Trophoblast cell (in vitro differentiated cells and primary cell): ENCODE measurements at regions not wholly inside any gene's neighbourhood (a gene's known extent, or its start where the extent isn't known, plus 50 kb on each side); places are given as distances from the start of the nearest gene placed in this dataset.

Experiments used
- DNase-seq, 2 donors: peaks; one replicate each; pipeline ENCODE4 v3.0.0-alpha.2; 2016
- H2AFZ ChIP-seq: 2 replicates; pipeline ENCODE4 v1.6.1; 2013; ENCODE audit warnings: low read length, moderate library complexity, mild to moderate bottlenecking; ENCODE audit not compliant: insufficient read depth, poor library complexity
- H2AK5ac ChIP-seq: 2 replicates; pipeline ENCODE4 v1.6.1; 2013; ENCODE audit warnings: mild to moderate bottlenecking, low read length
- H2BK120ac ChIP-seq: 2 replicates; pipeline ENCODE4 v1.6.1; 2013; ENCODE audit warnings: low read length, mild to moderate bottlenecking, moderate library complexity; ENCODE audit not compliant: insufficient read depth, poor library complexity
- H2BK12ac ChIP-seq: 2 replicates; pipeline ENCODE4 v1.6.1; 2013; ENCODE audit warnings: mild to moderate bottlenecking, low read length, moderate library complexity
- H2BK5ac ChIP-seq: 2 replicates; pipeline ENCODE4 v1.6.1; 2013; ENCODE audit warnings: low read length, low read depth, moderate library complexity, mild to moderate bottlenecking; ENCODE audit not compliant: poor library complexity
- H3K14ac ChIP-seq: 2 replicates; pipeline ENCODE4 v1.6.1; 2013; ENCODE audit warnings: mild to moderate bottlenecking, low read length
- H3K18ac ChIP-seq: 2 replicates; pipeline ENCODE4 v1.6.1; 2013; ENCODE audit warnings: mild to moderate bottlenecking, low read length
- H3K23ac ChIP-seq: 2 replicates; pipeline ENCODE4 v1.6.1; 2013; ENCODE audit warnings: low read length
- H3K27ac ChIP-seq: 2 replicates; pipeline ENCODE4 v1.5.1; 2013; ENCODE audit warnings: low read depth, mild to moderate bottlenecking, inconsistent platforms, low read length, moderate library complexity
- H3K27me3 ChIP-seq: 2 replicates; pipeline ENCODE4 v1.6.1; 2013; ENCODE audit warnings: inconsistent platforms, mild to moderate bottlenecking, low read length, moderate library complexity; ENCODE audit not compliant: insufficient read depth
- H3K36me3 ChIP-seq, 2 experiments: 1 replicate in 1 of 2; 2 replicates in 1 of 2; pipeline ENCODE4 v1.6.1; 2013; ENCODE audit warnings: low read length in 2 of 2, mild to moderate bottlenecking in 2 of 2, moderate library complexity in 1 of 2; ENCODE audit not compliant: insufficient read depth in 2 of 2, control insufficient read depth in 1 of 2
- H3K4ac ChIP-seq: 2 replicates; pipeline ENCODE4 v1.6.1; 2013; ENCODE audit warnings: low read depth, mild to moderate bottlenecking, low read length, moderate library complexity
- H3K4me1 ChIP-seq, 2 experiments: 1 replicate in 1 of 2; 2 replicates in 1 of 2; pipeline ENCODE4 v1.6.1; 2013; ENCODE audit warnings: low read length in 2 of 2, mild to moderate bottlenecking in 2 of 2, moderate library complexity in 1 of 2; ENCODE audit not compliant: insufficient read depth in 2 of 2, control insufficient read depth in 1 of 2
- H3K4me2 ChIP-seq: 2 replicates; pipeline ENCODE4 v1.6.1; 2013; ENCODE audit warnings: inconsistent platforms, mild to moderate bottlenecking, low read length, moderate library complexity
- H3K4me3 ChIP-seq: 2 replicates; pipeline ENCODE4 v1.5.1; 2013; ENCODE audit warnings: mild to moderate bottlenecking, low read depth, low read length, inconsistent platforms
- H3K79me1 ChIP-seq: one replicate; pipeline ENCODE4 v1.6.1; 2013; ENCODE audit warnings: low read length
- H3K79me2 ChIP-seq: 2 replicates; pipeline ENCODE4 v1.6.1; 2013; ENCODE audit warnings: low read length, mild to moderate bottlenecking; ENCODE audit not compliant: control insufficient read depth, insufficient read depth, poor library complexity
- H3K9ac ChIP-seq: 2 replicates; pipeline ENCODE4 v1.6.1; 2013; ENCODE audit warnings: mild to moderate bottlenecking, low read length
- H3K9me3 ChIP-seq: 2 replicates; pipeline ENCODE4 v1.6.1; 2013; ENCODE audit warnings: low read depth, mild to moderate bottlenecking, control low read depth, inconsistent platforms, low read length; ENCODE audit not compliant: insufficient read depth
- H4K12ac ChIP-seq: 2 replicates; pipeline ENCODE4 v1.6.1; 2013; ENCODE audit warnings: low read depth, mild to moderate bottlenecking, low read length, moderate library complexity
- H4K8ac ChIP-seq: 2 replicates; pipeline ENCODE4 v1.6.1; 2013; ENCODE audit warnings: low read depth, mild to moderate bottlenecking, low read length, moderate library complexity
- H4K91ac ChIP-seq: one replicate; pipeline ENCODE4 v1.6.1; 2013; ENCODE audit warnings: low read depth, mild to moderate bottlenecking, low read length, moderate library complexity
- WGBS: extraction: QIAGEN DNeasy Blood & Tissue Kit; methylation state at CpG from one replicate; pipeline ENCODE4 v1.1.7; 2013; ENCODE audit warnings: missing lambda C conversion rate; ENCODE audit not compliant: insufficient read length, insufficient coverage; ENCODE audit errors: extremely low coverage; 5-methylcytosine and 5-hydroxymethylcytosine counted together

- H3K18ac ChIP-seq = no peak overlapping the region
- no peaks in the 10 kb centered on the region for H3K79me2 ChIP-seq
- no peak overlapping the region for H3K14ac ChIP-seq
- H2AFZ ChIP-seq = no peak overlapping the region
- H3K36me3 ChIP-seq = no peaks in the 10 kb centered on the region
- no peaks in the 10 kb centered on the region for H3K4me1 ChIP-seq
- no peaks in the 10 kb centered on the region for H3K9me3 ChIP-seq
- no peak overlapping the region for H4K91ac ChIP-seq
- no peak overlapping the region for H2BK12ac ChIP-seq
- H3K9ac ChIP-seq = no peak overlapping the region
- no CpG with 5 or more reads among the region's 2 CpGs for WGBS
- no peak overlapping the region for H2AK5ac ChIP-seq
- no peak for DNase-seq
- no peak overlapping the region for H3K4me2 ChIP-seq
- no peak overlapping the region for H3K4me3 ChIP-seq
- H3K27ac ChIP-seq = no peak overlapping the region
- no peak overlapping the region for H3K4ac ChIP-seq
- no peaks in the 10 kb centered on the region for H3K79me1 ChIP-seq
- H4K12ac ChIP-seq = no peak overlapping the region
- no peak overlapping the region for H3K23ac ChIP-seq
- no peak overlapping the region for H2BK5ac ChIP-seq
- H3K27me3 ChIP-seq = no peaks in the 10 kb centered on the region
- no peak overlapping the region for H2BK120ac ChIP-seq
- no peak overlapping the region for H4K8ac ChIP-seq
Measured at GRCh38 chr5:36765876-36766275, 110.7 kb upstream of the NIPBL start.

- H3K4ac ChIP-seq = no peak overlapping the region
- H3K9me3 ChIP-seq = no peaks in the 10 kb centered on the region
- no peaks in the 10 kb centered on the region for H3K4me1 ChIP-seq
- no peak overlapping the region for H4K91ac ChIP-seq
- H3K23ac ChIP-seq = no peak overlapping the region
- H2BK5ac ChIP-seq = no peak overlapping the region
- H2BK120ac ChIP-seq = no peak overlapping the region
- H3K36me3 ChIP-seq = no peaks in the 10 kb centered on the region
- no peak overlapping the region for H4K8ac ChIP-seq
- H3K14ac ChIP-seq = no peak overlapping the region
- no peaks in the 10 kb centered on the region for H3K79me1 ChIP-seq
- H3K4me3 ChIP-seq = no peak overlapping the region
- no peak overlapping the region for H2AK5ac ChIP-seq
- no peak overlapping the region for H2AFZ ChIP-seq
- H2BK12ac ChIP-seq = no peak overlapping the region
- no peak for DNase-seq
- no peaks in the 10 kb centered on the region for H3K27me3 ChIP-seq
- H3K79me2 ChIP-seq = no peaks in the 10 kb centered on the region
- no peak overlapping the region for H4K12ac ChIP-seq
- H3K9ac ChIP-seq = no peak overlapping the region
- H3K27ac ChIP-seq = no peak overlapping the region
- no peak overlapping the region for H3K4me2 ChIP-seq
- no CpG with 5 or more reads among the region's 1 CpG for WGBS
- H3K18ac ChIP-seq = no peak overlapping the region
Measured at GRCh38 chr5:36766981-36767380, 109.6 kb upstream of the NIPBL start.

- H2BK5ac ChIP-seq = no peak overlapping the region
- no peak overlapping the region for H4K12ac ChIP-seq
- H3K27me3 ChIP-seq = no peaks in the 10 kb centered on the region
- H3K4ac ChIP-seq = no peak overlapping the region
- H3K79me2 ChIP-seq = no peaks in the 10 kb centered on the region
- H3K4me2 ChIP-seq = no peak overlapping the region
- DNase-seq = no peak
- no peak overlapping the region for H4K8ac ChIP-seq
- H2BK120ac ChIP-seq = no peak overlapping the region
- no peak overlapping the region for H2AK5ac ChIP-seq
- H3K18ac ChIP-seq = no peak overlapping the region
- no peaks in the 10 kb centered on the region for H3K9me3 ChIP-seq
- H2AFZ ChIP-seq = no peak overlapping the region
- no peak overlapping the region for H3K9ac ChIP-seq
- no peak overlapping the region for H3K4me3 ChIP-seq
- no peak overlapping the region for H4K91ac ChIP-seq
- no peak overlapping the region for H2BK12ac ChIP-seq
- H3K4me1 ChIP-seq = no peaks in the 10 kb centered on the region
- no peak overlapping the region for H3K14ac ChIP-seq
- no peak overlapping the region for H3K27ac ChIP-seq
- no peak overlapping the region for H3K23ac ChIP-seq
- H3K79me1 ChIP-seq = no peaks in the 10 kb centered on the region
- H3K36me3 ChIP-seq = no peaks in the 10 kb centered on the region
- no CpG with 5 or more reads among the region's 2 CpGs for WGBS
Measured at GRCh38 chr5:36768450-36768849, 108.1 kb upstream of the NIPBL start.

GRCh38 chr5:36769129-36769770 is 107.3 kb upstream of the NIPBL start:
- Histone ChIP-seq H3K4me2 (no peak overlapping the region), H3K27ac (no peak overlapping the region), H3K4me3 (no peak overlapping the region)

More at GRCh38 chr5:36769129-36769770, 107.3 kb upstream of the NIPBL start:
- no peak for DNase-seq
- Histone ChIP-seq H3K4me1 (no peaks in the 10 kb centered on the region), H2AFZ (no peak overlapping the region), H4K91ac (no peak overlapping the region), H3K9ac (no peak overlapping the region), H3K9me3 (no peaks in the 10 kb centered on the region), H2BK120ac (no peak overlapping the region), H3K36me3 (no peaks in the 10 kb centered on the region), H2BK5ac (no peak overlapping the region), H3K23ac (no peak overlapping the region), H2AK5ac (no peak overlapping the region), H3K14ac (no peak overlapping the region), H3K79me2 (no peaks in the 10 kb centered on the region), H2BK12ac (no peak overlapping the region), H3K27me3 (no peaks in the 10 kb centered on the region), H3K18ac (no peak overlapping the region), H4K12ac (no peak overlapping the region), H4K8ac (no peak overlapping the region), H3K79me1 (no peaks in the 10 kb centered on the region), H3K4ac (no peak overlapping the region)
- WGBS = no CpG with 5 or more reads among the region's 2 CpGs
